T-helper 17 cell (primary cell): ENCODE measurements at regions not wholly inside any gene's neighbourhood (a gene's known extent, or its start where the extent isn't known, plus 50 kb on each side); places are given as distances from the start of the nearest gene placed in this dataset.

Experiments
- ATAC-seq: fragments of 150-1000 bp; cut with Tn5 transposase; 2 replicates; pipeline ENCODE4 v1.10.0; 2021; ENCODE audit warnings: mild to moderate bottlenecking, moderate library complexity
- DNase-seq, 3 donors: peaks; one replicate each; pipeline versions ENCODE4 v3.0.0 to v3.0.0-alpha.2; 2020 to 2021
- H3K9me3 ChIP-seq: one replicate; pipeline ENCODE4 v1.7.0; 2013; ENCODE audit warnings: low read length, mild to moderate bottlenecking; ENCODE audit not compliant: control insufficient read depth, poor library complexity, severe bottlenecking
- H3K27ac Mint-ChIP-seq: one replicate; pipeline ENCODE4 v1.8.0; 2022; ENCODE audit warnings: mild to moderate bottlenecking, moderate library complexity, mixed read lengths
- H3K27me3 Mint-ChIP-seq: one replicate; pipeline ENCODE4 v1.8.0; 2022; ENCODE audit warnings: mixed read lengths
- H3K36me3 Mint-ChIP-seq: one replicate; pipeline ENCODE4 v1.8.0; 2022; ENCODE audit warnings: low read depth, mixed read lengths
- H3K4me1 Mint-ChIP-seq: one replicate; pipeline ENCODE4 v1.8.0; 2022; ENCODE audit warnings: mild to moderate bottlenecking, mixed read lengths
- H3K4me3 Mint-ChIP-seq: one replicate; pipeline ENCODE4 v1.8.0; 2022; ENCODE audit warnings: mild to moderate bottlenecking, moderate library complexity, mixed read lengths

- no peak for DNase-seq
- Mint-ChIP-seq H3K36me3 (no peaks in the 10 kb centered on the region), H3K27me3 (peaks cover 19% of the 10 kb centered on the region), H3K27ac (no peak overlapping the region), H3K4me3 (no peak overlapping the region), H3K4me1 (no peaks in the 10 kb centered on the region)
- H3K9me3 ChIP-seq = no peaks in the 10 kb centered on the region
- no peak for ATAC-seq
Measured at GRCh38 chr16:77531752-77532151, 96.9 kb upstream of the ADAMTS18 start.

GRCh38 chr16:77536809-77537208, 102.0 kb upstream of the ADAMTS18 start:
- no peaks in the 10 kb centered on the region for H3K9me3 ChIP-seq
- H3K4me3 Mint-ChIP-seq = no peak overlapping the region
- DNase-seq = no peak
- ATAC-seq = no peak
- H3K4me1 Mint-ChIP-seq = no peaks in the 10 kb centered on the region
- H3K36me3 Mint-ChIP-seq = no peaks in the 10 kb centered on the region
- H3K27ac Mint-ChIP-seq = no peak overlapping the region
- peaks cover 44% of the 10 kb centered on the region for H3K27me3 Mint-ChIP-seq

GRCh38 chr16:77539421-77540034, 104.7 kb upstream of the ADAMTS18 start:
- H3K27me3 Mint-ChIP-seq = peaks cover 49% of the 10 kb centered on the region

GRCh38 chr16:77540646-77541045, 105.8 kb upstream of the ADAMTS18 start:
- ATAC-seq = no peak
- Mint-ChIP-seq H3K4me3 (no peak overlapping the region), H3K27me3 (peaks cover 38% of the 10 kb centered on the region), H3K27ac (no peak overlapping the region), H3K36me3 (no peaks in the 10 kb centered on the region), H3K4me1 (no peaks in the 10 kb centered on the region)
- no peak for DNase-seq
- H3K9me3 ChIP-seq = no peaks in the 10 kb centered on the region

More at GRCh38 chr16:77539421-77540034, 104.7 kb upstream of the ADAMTS18 start:
- Mint-ChIP-seq H3K4me3 (no peak overlapping the region), H3K4me1 (no peaks in the 10 kb centered on the region), H3K27ac (no peak overlapping the region), H3K36me3 (no peaks in the 10 kb centered on the region)
- H3K9me3 ChIP-seq = no peaks in the 10 kb centered on the region
- no peak for ATAC-seq
- no peak for DNase-seq

- Mint-ChIP-seq H3K36me3 (no peaks in the 10 kb centered on the region), H3K4me3 (no peak overlapping the region), H3K27ac (no peak overlapping the region), H3K27me3 (peaks cover 36% of the 10 kb centered on the region), H3K4me1 (no peaks in the 10 kb centered on the region)
- ATAC-seq (no peak), DNase-seq (no peak)
- no peaks in the 10 kb centered on the region for H3K9me3 ChIP-seq
Measured at GRCh38 chr16:77541165-77541564, 106.3 kb upstream of the ADAMTS18 start.

GRCh38 chr16:77548151-77548550, 113.3 kb upstream of the ADAMTS18 start:
- no peaks in the 10 kb centered on the region for H3K9me3 ChIP-seq
- H3K4me3 Mint-ChIP-seq = no peak overlapping the region
- H3K27ac Mint-ChIP-seq = no peak overlapping the region
- H3K36me3 Mint-ChIP-seq = no peaks in the 10 kb centered on the region
- peaks cover 22% of the 10 kb centered on the region for H3K27me3 Mint-ChIP-seq
- DNase-seq = no peak
- H3K4me1 Mint-ChIP-seq = no peaks in the 10 kb centered on the region
- ATAC-seq = no peak

- DNase-seq (no peak), ATAC-seq (no peak)
- Mint-ChIP-seq H3K4me3 (no peak overlapping the region), H3K36me3 (no peaks in the 10 kb centered on the region), H3K27ac (no peak overlapping the region), H3K27me3 (peaks cover 25% of the 10 kb centered on the region), H3K4me1 (no peaks in the 10 kb centered on the region)
- no peaks in the 10 kb centered on the region for H3K9me3 ChIP-seq
Measured at GRCh38 chr16:77548766-77549165, 113.9 kb upstream of the ADAMTS18 start.

- no peaks in the 10 kb centered on the region for H3K4me1 Mint-ChIP-seq
- no peak for ATAC-seq
- no peak overlapping the region for H3K27ac Mint-ChIP-seq
Measured at GRCh38 chr16:77549876-77550275, 115.0 kb upstream of the ADAMTS18 start.

GRCh38 chr16:77551357-77551756, 116.5 kb upstream of the ADAMTS18 start:
- no peaks in the 10 kb centered on the region for H3K36me3 Mint-ChIP-seq
- ATAC-seq (no peak), DNase-seq (no peak)
- no peak overlapping the region for H3K27ac Mint-ChIP-seq
- H3K27me3 Mint-ChIP-seq = peaks cover 41% of the 10 kb centered on the region
- H3K4me3 Mint-ChIP-seq = no peak overlapping the region
- H3K9me3 ChIP-seq = no peaks in the 10 kb centered on the region
- H3K4me1 Mint-ChIP-seq = no peaks in the 10 kb centered on the region

More at GRCh38 chr16:77549876-77550275, 115.0 kb upstream of the ADAMTS18 start:
- no peak overlapping the region for H3K4me3 Mint-ChIP-seq
- no peak for DNase-seq
- H3K27me3 Mint-ChIP-seq = peaks cover 29% of the 10 kb centered on the region
- no peaks in the 10 kb centered on the region for H3K9me3 ChIP-seq
- H3K36me3 Mint-ChIP-seq = no peaks in the 10 kb centered on the region

GRCh38 chr16:77553130-77553529, 118.3 kb upstream of the ADAMTS18 start:
- Mint-ChIP-seq H3K4me1 (no peaks in the 10 kb centered on the region), H3K36me3 (no peaks in the 10 kb centered on the region), H3K27ac (no peak overlapping the region), H3K27me3 (peaks cover 53% of the 10 kb centered on the region), H3K4me3 (no peak overlapping the region)
- no peak for ATAC-seq
- no peak for DNase-seq
- H3K9me3 ChIP-seq = no peaks in the 10 kb centered on the region

- Mint-ChIP-seq H3K27ac (no peak overlapping the region), H3K36me3 (no peaks in the 10 kb centered on the region), H3K4me1 (no peaks in the 10 kb centered on the region), H3K4me3 (no peak overlapping the region), H3K27me3 (peaks cover 60% of the 10 kb centered on the region)
- DNase-seq (no peak), ATAC-seq (no peak)
- H3K9me3 ChIP-seq = no peaks in the 10 kb centered on the region
Measured at GRCh38 chr16:77555126-77555525, 120.3 kb upstream of the ADAMTS18 start.

- Mint-ChIP-seq H3K27ac (no peak overlapping the region), H3K36me3 (no peaks in the 10 kb centered on the region), H3K27me3 (peaks cover 57% of the 10 kb centered on the region), H3K4me1 (no peaks in the 10 kb centered on the region), H3K4me3 (no peak overlapping the region)
- no peak for DNase-seq
- H3K9me3 ChIP-seq = no peaks in the 10 kb centered on the region
- ATAC-seq = no peak
Measured at GRCh38 chr16:77555791-77556190, 121.0 kb upstream of the ADAMTS18 start.

GRCh38 chr16:77556201-77556873, 121.5 kb upstream of the ADAMTS18 start:
- Mint-ChIP-seq H3K27me3 (peaks cover 58% of the 10 kb centered on the region), H3K4me1 (no peaks in the 10 kb centered on the region), H3K36me3 (no peaks in the 10 kb centered on the region), H3K4me3 (no peak overlapping the region), H3K27ac (no peak overlapping the region)
- DNase-seq (no peak), ATAC-seq (no peak)
- no peaks in the 10 kb centered on the region for H3K9me3 ChIP-seq

GRCh38 chr16:77557385-77557784, 122.6 kb upstream of the ADAMTS18 start:
- DNase-seq (no peak), ATAC-seq (no peak)
- H3K27ac Mint-ChIP-seq = no peak overlapping the region
- H3K4me3 Mint-ChIP-seq = no peak overlapping the region
- H3K9me3 ChIP-seq = no peaks in the 10 kb centered on the region
- no peaks in the 10 kb centered on the region for H3K4me1 Mint-ChIP-seq
- peaks cover 62% of the 10 kb centered on the region for H3K27me3 Mint-ChIP-seq
- H3K36me3 Mint-ChIP-seq = no peaks in the 10 kb centered on the region
